Endothelial cell (in vitro differentiated cells): ENCODE measurements at regions not wholly inside any gene's neighbourhood (a gene's known extent, or its start where the extent isn't known, plus 50 kb on each side); places are given as distances from the start of the nearest gene placed in this dataset.

Source experiments
- DNase-seq: peaks from one replicate; pipeline ENCODE4 v3.0.0; 2021; ENCODE audit warnings: low spot score
- H3K27ac Mint-ChIP-seq: one replicate; pipeline ENCODE4 v1.8.0; 2021; ENCODE audit warnings: mixed read lengths, inconsistent platforms; ENCODE audit not compliant: unreplicated experiment
- H3K27me3 Mint-ChIP-seq: one replicate; pipeline ENCODE4 v1.8.0; 2021; ENCODE audit warnings: mild to moderate bottlenecking, moderate library complexity, mixed read lengths, inconsistent platforms; ENCODE audit not compliant: unreplicated experiment
- H3K36me3 Mint-ChIP-seq: one replicate; pipeline ENCODE4 v1.8.0; 2021; ENCODE audit warnings: mild to moderate bottlenecking, low read depth, mixed read lengths, inconsistent platforms; ENCODE audit not compliant: unreplicated experiment
- H3K4me1 Mint-ChIP-seq: one replicate; pipeline ENCODE4 v1.8.0; 2021; ENCODE audit warnings: mild to moderate bottlenecking, mixed read lengths, inconsistent platforms; ENCODE audit not compliant: unreplicated experiment
- H3K4me3 Mint-ChIP-seq: one replicate; pipeline ENCODE4 v1.8.0; 2021; ENCODE audit warnings: mild to moderate bottlenecking, mixed read lengths, inconsistent platforms; ENCODE audit not compliant: unreplicated experiment
- H3K9me3 Mint-ChIP-seq: one replicate; pipeline ENCODE4 v1.8.0; 2021; ENCODE audit warnings: mixed read lengths, inconsistent platforms; ENCODE audit not compliant: unreplicated experiment
- TF ChIP-seq, protein P1 (sequence below): fragments of 200-600 bp; sonication (generic); IDR thresholded peaks from one replicate; pipeline ENCODE4 v1.5.0; 2021; ENCODE audit warnings: antibody characterized with exemption; ENCODE audit not compliant: unreplicated experiment

- H3K9me3 Mint-ChIP-seq, result no peaks in the 10 kb centered on the region
- DNase-seq, result no peak
- TF ChIP-seq, protein P1, sequence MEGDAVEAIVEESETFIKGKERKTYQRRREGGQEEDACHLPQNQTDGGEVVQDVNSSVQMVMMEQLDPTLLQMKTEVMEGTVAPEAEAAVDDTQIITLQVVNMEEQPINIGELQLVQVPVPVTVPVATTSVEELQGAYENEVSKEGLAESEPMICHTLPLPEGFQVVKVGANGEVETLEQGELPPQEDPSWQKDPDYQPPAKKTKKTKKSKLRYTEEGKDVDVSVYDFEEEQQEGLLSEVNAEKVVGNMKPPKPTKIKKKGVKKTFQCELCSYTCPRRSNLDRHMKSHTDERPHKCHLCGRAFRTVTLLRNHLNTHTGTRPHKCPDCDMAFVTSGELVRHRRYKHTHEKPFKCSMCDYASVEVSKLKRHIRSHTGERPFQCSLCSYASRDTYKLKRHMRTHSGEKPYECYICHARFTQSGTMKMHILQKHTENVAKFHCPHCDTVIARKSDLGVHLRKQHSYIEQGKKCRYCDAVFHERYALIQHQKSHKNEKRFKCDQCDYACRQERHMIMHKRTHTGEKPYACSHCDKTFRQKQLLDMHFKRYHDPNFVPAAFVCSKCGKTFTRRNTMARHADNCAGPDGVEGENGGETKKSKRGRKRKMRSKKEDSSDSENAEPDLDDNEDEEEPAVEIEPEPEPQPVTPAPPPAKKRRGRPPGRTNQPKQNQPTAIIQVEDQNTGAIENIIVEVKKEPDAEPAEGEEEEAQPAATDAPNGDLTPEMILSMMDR, result no peak
- H3K4me1 Mint-ChIP-seq, result peaks cover 3% of the 10 kb centered on the region
- no peaks in the 10 kb centered on the region for H3K36me3 Mint-ChIP-seq
- H3K4me3 Mint-ChIP-seq, result no peak overlapping the region
- no peaks in the 10 kb centered on the region for H3K27me3 Mint-ChIP-seq
- no peak overlapping the region for H3K27ac Mint-ChIP-seq
Observed at GRCh38 chr2:67790622-67791021, 272.2 kb downstream of the C1D start.

DNA sequence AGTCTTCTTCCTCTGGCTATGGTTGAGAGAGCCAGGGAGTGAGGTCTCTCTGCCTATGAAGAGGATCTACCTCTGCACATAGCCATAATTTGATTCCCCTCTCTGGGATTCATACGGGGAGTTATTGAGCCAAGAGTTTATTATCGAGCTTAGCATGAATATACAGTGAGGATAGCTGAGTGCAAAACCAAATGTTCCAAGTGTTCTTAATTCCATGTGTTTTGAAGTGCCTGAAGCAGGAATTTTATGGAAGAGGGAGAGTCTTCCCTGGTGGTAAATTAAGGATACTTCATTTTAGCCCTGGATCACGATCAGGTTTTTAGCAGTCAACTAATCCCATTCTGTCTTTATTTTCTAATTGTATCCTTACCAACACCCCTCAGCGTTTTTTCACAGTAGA is 270.6 kb downstream of the C1D start:
- H3K36me3 Mint-ChIP-seq, result no peaks in the 10 kb centered on the region
- H3K4me1 Mint-ChIP-seq, result peaks cover 3% of the 10 kb centered on the region
- no peak for DNase-seq
- no peak overlapping the region for H3K27ac Mint-ChIP-seq
- TF ChIP-seq, protein P1, result no peak
- no peaks in the 10 kb centered on the region for H3K9me3 Mint-ChIP-seq
- no peak overlapping the region for H3K4me3 Mint-ChIP-seq
- no peaks in the 10 kb centered on the region for H3K27me3 Mint-ChIP-seq

DNA sequence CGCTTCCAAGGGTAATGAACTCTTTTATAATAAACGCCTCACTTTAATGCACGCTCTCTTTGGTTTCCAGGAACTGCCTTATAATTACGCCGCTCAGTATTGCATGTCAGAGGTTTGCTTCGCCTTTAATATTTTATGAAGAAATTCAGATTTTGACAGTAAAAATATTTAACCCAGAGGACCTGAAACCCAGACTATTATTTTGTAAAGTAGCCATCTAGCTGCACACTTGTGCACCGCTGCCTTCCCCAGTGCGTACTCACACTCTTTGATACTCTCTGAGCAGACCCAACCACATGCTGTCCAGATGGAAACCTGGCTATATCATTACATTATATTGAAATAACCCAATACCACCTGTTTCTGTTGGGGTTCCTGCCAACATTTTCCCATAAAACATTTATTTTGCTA is 270.1 kb downstream of the C1D start:
- Mint-ChIP-seq H3K36me3 (no peaks in the 10 kb centered on the region), H3K9me3 (no peaks in the 10 kb centered on the region), H3K27me3 (no peaks in the 10 kb centered on the region), H3K4me1 (peaks cover 8% of the 10 kb centered on the region), H3K4me3 (no peak overlapping the region), H3K27ac (no peak overlapping the region)
- TF ChIP-seq, protein P1, result no peak
- no peak for DNase-seq

DNA sequence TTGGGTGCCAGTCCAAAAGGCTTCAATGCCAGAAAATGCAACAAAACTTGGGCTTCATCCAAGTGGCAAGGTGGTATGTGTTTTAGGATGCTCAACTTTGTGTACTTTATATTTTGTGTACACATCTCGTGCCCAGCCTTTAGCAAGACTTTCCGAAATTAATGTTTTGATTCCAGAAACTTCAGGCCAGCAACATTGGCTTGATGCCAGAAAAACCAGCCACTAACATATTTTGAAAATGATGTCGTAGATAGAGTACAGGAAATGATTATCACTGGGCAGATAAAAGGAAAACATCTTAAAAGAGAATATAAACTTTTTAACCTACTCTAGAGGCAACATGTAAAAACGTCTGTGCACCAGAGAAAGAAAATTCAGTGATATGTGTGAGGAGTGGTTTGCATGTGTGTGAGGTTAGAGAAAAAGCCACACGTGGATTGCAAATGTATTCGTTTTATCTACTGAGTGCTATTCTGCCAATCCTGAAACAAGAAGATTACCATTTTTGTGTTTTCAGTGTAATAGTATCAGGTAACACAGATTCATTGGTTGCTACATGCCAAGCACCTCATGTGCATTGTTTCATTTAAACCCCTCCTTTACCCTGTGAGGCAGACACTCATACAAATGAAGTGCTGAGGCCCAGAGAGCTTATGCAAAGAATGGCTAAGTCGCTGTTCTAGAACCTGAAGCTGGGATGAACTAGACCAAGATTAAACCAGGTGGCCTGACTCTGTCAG is 264.8 kb downstream of the C1D start:
- DNase-seq, result no peak
- Mint-ChIP-seq H3K4me1 (peaks cover 36% of the 10 kb centered on the region), H3K36me3 (no peaks in the 10 kb centered on the region), H3K9me3 (no peaks in the 10 kb centered on the region), H3K27me3 (no peaks in the 10 kb centered on the region), H3K27ac (no peak overlapping the region), H3K4me3 (no peak overlapping the region)
- TF ChIP-seq, protein P1, result no peak

DNA sequence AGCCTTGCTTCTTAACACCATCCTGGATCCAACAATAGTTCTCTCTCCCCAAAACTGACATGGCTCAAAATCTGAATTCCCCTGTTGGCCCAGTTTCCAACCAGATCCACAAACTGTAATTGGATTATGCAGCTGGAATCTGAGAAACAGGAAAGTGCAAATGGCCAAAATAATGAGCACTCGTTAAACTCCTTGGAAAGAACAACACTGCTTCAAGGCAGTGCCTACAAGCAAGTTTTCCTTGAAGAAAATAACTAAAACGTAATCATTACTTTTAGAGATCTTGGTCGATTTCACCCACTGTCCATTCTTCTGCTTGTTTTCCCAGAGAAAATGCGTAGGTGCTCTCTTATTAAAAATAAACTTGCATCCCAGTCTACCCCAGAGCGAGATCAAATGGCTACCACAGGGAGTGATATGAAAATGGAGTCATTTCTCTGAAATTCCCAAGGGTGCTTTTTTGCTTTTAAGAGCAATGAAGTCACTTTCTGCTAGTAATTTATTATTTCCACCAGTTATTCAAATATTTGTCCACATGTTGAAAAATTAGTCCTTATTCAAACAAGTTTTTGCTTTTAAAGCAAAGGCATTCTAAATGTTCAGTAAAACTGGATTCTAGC is 264.2 kb downstream of the C1D start:
- no peak for DNase-seq
- Mint-ChIP-seq H3K4me1 (peaks cover 36% of the 10 kb centered on the region), H3K4me3 (no peak overlapping the region), H3K9me3 (no peaks in the 10 kb centered on the region), H3K27me3 (no peaks in the 10 kb centered on the region), H3K27ac (no peak overlapping the region), H3K36me3 (no peaks in the 10 kb centered on the region)
- TF ChIP-seq, protein P1, result no peak
